Stimulated activated naive B cell treated with anti-CD40 and anti-IgM and Interleukin-4, amounts not matched to agents 10 μg/mL and 1 μg/mL and 100 μg/mL, for 72 hours (primary cell): ENCODE measurements at regions not wholly inside any gene's neighbourhood (a gene's known extent, or its start where the extent isn't known, plus 50 kb on each side); places are given as distances from the start of the nearest gene placed in this dataset.

ENCODE experiments used
- ATAC-seq, 2 donors: fragments of 150-1000 bp; cut with Tn5 transposase; replicated peaks; 2 replicates each; pipeline ENCODE4 v1.10.0; 2021; ENCODE audit warnings: moderate library complexity in 1 of 2
- DNase-seq: peaks from one replicate; pipeline ENCODE4 v3.0.0; 2021
- H3K27ac Mint-ChIP-seq: one replicate; pipeline ENCODE4 v1.8.0; 2022; ENCODE audit warnings: mild to moderate bottlenecking, mixed read lengths
- H3K27me3 Mint-ChIP-seq, 2 donors: one replicate each; pipeline ENCODE4 v1.8.0; 2022; ENCODE audit warnings: mixed read lengths in 2 of 2
- H3K36me3 Mint-ChIP-seq, 2 donors: one replicate each; pipeline ENCODE4 v1.8.0; 2022; ENCODE audit warnings: mixed read lengths in 2 of 2, mild to moderate bottlenecking in 1 of 2
- H3K4me1 Mint-ChIP-seq, 2 donors: one replicate each; pipeline ENCODE4 v1.8.0; 2022; ENCODE audit warnings: mixed read lengths in 2 of 2, mild to moderate bottlenecking in 1 of 2
- H3K4me3 Mint-ChIP-seq, 2 donors: one replicate each; pipeline ENCODE4 v1.8.0; 2022; ENCODE audit warnings: mild to moderate bottlenecking in 2 of 2, mixed read lengths in 2 of 2, moderate library complexity in 1 of 2
- H3K9me3 Mint-ChIP-seq, 2 donors: one replicate each; pipeline ENCODE4 v1.8.0; 2022; ENCODE audit warnings: mixed read lengths in 2 of 2, mild to moderate bottlenecking in 1 of 2

DNA sequence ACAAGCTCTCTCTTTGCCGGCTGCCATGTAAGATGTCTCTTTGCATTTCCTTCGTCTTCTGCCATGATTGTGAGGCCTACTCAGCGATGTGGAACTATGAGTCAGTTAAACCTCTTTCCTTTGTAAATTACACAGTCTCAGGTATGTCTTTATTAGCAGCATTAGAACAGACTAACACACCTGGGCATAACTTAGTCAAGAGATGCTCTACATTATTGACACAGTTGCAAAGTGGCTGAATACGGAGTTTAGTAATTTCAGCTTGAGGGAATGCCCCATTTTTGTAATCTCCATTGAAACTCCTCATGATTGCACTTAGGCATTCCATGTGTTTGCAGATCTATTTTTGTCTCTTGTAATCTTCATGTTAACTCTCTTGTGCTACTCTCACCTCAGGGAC lies 299.5 kb upstream of the HAND2 start:
- no peak for DNase-seq
- no peak overlapping the region for H3K27ac Mint-ChIP-seq
- H3K4me1 Mint-ChIP-seq, result no peaks in the 10 kb centered on the region
- H3K27me3 Mint-ChIP-seq, result no peaks in the 10 kb centered on the region
- no peaks in the 10 kb centered on the region for H3K36me3 Mint-ChIP-seq
- ATAC-seq, result no peak
- peaks cover 0 to 3% of the 10 kb centered on the region in 2 donors for H3K9me3 Mint-ChIP-seq
- H3K4me3 Mint-ChIP-seq, result no peak overlapping the region

DNA sequence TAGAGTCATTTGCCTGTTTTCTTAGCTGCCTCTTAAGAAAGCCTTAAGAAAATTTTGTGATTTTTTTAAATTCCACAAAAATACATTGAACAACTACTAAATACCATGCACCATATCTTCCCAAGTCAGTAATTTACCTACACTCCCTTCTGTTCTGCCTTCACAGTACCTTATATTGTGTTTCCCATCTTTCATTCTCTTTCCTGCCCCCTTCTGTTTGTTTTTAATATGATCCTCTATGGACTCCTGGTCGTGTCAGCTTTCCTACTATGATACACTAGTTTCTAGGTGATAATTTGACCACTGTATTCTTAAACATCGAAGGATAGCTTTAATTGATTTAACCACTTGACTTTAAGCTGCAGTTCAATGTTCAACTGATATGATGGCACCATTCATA lies 297.7 kb upstream of the HAND2 start:
- H3K36me3 Mint-ChIP-seq, result no peaks in the 10 kb centered on the region

DNA sequence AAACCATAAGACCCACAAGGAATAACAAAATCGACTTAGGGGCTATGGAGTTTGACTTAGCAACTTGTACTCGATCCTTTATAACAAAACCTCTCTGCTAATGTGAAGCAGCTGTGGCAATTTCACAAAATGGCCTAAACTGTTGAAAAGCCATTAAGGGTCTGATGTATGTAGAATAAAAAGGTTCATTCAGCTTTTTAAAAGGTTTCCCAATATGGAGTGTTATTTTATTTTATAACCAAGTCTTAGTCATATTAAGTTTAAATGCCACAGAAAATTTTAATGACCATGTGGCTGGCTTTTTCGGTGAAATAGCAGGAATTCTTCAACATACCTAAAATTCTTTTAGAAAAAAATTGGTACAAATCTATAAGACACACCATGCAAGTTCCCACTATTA lies 291.8 kb upstream of the HAND2 start:
- no peak overlapping the region for H3K4me3 Mint-ChIP-seq
- H3K9me3 Mint-ChIP-seq, result no peaks in the 10 kb centered on the region
- ATAC-seq (no peak), DNase-seq (no peak)
- H3K27ac Mint-ChIP-seq, result no peak overlapping the region
- no peaks in the 10 kb centered on the region for H3K36me3 Mint-ChIP-seq
- H3K27me3 Mint-ChIP-seq, result no peaks in the 10 kb centered on the region
- no peaks in the 10 kb centered on the region for H3K4me1 Mint-ChIP-seq

More for the DNA sequence above, 297.7 kb upstream of the HAND2 start:
- Mint-ChIP-seq H3K4me3 (no peak overlapping the region), H3K4me1 (no peaks in the 10 kb centered on the region), H3K27ac (no peak overlapping the region), H3K9me3 (peaks cover 0 to 3% of the 10 kb centered on the region in 2 donors), H3K27me3 (no peaks in the 10 kb centered on the region)
- DNase-seq (no peak), ATAC-seq (no peak)

DNA sequence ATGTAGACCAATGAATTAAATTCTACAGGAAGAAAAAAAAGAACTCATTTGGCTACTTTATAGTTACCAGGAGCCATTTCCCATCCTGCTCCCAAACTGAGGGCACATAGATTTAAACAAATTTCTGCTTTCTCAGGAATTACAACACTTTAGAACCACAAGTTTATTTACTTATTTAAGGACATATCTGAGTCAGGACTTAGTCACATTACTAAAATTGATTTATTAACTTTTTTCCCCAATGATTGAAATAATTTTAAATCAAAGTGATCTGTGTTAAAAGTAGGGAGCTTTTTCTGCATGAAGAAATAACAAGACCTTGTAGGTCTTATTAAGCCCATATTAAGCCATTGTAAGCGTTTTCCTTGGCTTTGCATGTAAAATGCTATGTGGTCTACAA lies 291.0 kb upstream of the HAND2 start:
- no peak for DNase-seq
- H3K27ac Mint-ChIP-seq, result no peak overlapping the region
- no peaks in the 10 kb centered on the region for H3K36me3 Mint-ChIP-seq
- no peak overlapping the region for H3K4me3 Mint-ChIP-seq
- H3K4me1 Mint-ChIP-seq, result no peaks in the 10 kb centered on the region
- no peaks in the 10 kb centered on the region for H3K27me3 Mint-ChIP-seq
- no peak for ATAC-seq
- H3K9me3 Mint-ChIP-seq, result no peaks in the 10 kb centered on the region

DNA sequence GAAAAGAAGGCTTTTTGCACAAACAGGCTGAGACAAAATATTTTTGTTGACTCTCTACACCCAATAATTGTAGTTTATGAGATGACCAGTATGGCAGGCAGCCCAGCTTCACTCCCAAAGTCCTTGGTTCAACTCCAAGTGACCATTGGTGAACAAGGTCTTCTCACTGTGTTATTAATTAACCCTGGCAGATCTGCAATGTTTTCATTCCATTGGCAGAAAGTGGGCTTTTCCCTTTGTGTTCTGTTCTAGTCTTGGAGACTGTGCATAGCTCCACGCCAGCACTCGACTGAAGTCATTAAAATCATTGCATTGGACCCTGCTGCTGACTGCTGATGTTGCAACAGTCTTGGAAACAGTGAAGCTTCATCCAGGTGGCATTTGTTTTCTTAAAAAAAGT lies 277.3 kb upstream of the HAND2 start:
- Mint-ChIP-seq H3K36me3 (no peaks in the 10 kb centered on the region), H3K9me3 (no peaks in the 10 kb centered on the region), H3K4me1 (no peaks in the 10 kb centered on the region), H3K4me3 (no peak overlapping the region), H3K27me3 (no peaks in the 10 kb centered on the region), H3K27ac (no peak overlapping the region)
- ATAC-seq (no peak), DNase-seq (no peak)

DNA sequence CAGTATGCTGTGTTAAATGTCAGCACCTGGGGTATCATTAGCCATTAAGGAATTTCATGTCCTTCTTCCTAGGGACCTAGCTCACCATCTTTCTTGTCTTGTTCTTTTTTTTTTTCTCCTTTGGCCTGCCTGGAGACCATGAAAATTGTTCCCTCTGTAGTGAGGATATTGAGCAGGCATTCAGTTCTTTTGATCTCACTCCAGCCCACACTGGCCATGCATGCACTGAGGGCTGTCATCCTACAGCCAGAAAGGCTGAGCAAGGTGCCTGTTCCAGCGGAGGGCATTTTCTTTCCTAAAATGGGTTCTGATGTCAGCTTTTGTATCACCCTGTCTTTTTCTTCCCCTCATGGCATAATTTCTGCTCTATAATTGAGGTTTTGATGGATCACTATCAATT lies 275.9 kb upstream of the HAND2 start:
- Mint-ChIP-seq H3K27me3 (no peaks in the 10 kb centered on the region), H3K27ac (no peak overlapping the region), H3K9me3 (no peaks in the 10 kb centered on the region), H3K4me3 (no peak overlapping the region), H3K4me1 (no peaks in the 10 kb centered on the region), H3K36me3 (no peaks in the 10 kb centered on the region)
- DNase-seq (no peak), ATAC-seq (no peak)

DNA sequence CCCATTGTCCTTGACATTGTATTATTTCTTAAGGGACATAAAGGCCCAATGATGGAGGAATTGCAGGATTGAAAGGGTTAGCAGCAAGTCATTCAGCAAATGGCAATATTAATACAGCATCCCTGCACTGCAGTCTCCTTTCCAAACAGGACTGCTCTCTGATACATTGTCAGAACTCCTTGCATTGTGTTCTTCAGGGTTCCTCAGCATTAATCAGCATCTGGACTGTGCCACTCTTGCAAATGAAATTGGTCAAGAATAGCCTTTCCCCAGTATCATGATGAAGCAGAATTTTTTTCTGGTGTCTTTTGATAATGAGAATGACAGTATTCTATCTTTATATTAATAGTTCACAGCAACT lies 272.6 kb upstream of the HAND2 start:
- H3K27ac Mint-ChIP-seq, result no peak overlapping the region
- H3K9me3 Mint-ChIP-seq, result no peaks in the 10 kb centered on the region
- no peak for ATAC-seq
- H3K4me3 Mint-ChIP-seq, result no peak overlapping the region
- H3K4me1 Mint-ChIP-seq, result no peaks in the 10 kb centered on the region
- no peaks in the 10 kb centered on the region for H3K27me3 Mint-ChIP-seq
- no peak for DNase-seq
- no peaks in the 10 kb centered on the region for H3K36me3 Mint-ChIP-seq

DNA sequence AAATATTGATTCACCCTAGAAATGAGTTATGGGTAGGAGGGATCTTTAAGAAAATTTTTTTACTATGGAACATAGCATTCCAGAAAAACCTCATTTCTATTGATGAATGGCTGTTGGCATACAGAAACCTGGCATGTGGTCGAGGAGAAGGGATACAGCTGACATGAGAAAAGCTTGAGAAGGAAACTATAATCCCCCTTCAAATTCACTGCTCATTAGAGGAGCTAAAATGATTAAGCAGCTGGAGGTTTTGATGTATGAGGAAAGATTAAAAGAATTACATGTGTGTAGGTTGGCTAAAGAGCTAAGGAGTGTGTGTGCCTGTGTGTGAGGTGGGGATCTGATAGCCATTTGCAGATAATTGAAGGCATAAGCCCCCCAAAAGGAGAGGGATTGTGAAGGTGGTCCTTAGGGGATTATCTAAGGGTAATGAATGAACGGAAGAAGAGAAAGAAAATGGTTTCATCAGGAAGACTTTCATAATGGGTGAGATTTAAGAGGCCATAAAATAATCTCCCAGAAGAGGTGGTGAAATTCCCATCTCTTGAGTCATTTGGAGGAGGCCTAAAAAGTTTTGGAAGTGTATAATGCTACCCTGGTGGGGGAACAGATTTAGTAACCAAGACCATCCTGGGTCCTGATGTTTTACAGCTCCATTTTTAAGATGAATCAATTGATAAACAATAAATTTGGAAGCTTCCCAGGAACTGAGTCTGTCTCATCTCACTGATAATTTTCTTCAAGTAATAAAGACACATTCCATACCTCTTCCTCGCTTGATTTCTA lies 272.0 kb upstream of the HAND2 start:
- H3K4me1 Mint-ChIP-seq, result no peaks in the 10 kb centered on the region
- ATAC-seq, result no peak
- no peak for DNase-seq
- H3K9me3 Mint-ChIP-seq, result no peaks in the 10 kb centered on the region
- no peaks in the 10 kb centered on the region for H3K36me3 Mint-ChIP-seq
- H3K27ac Mint-ChIP-seq, result no peak overlapping the region
- H3K27me3 Mint-ChIP-seq, result no peaks in the 10 kb centered on the region
- H3K4me3 Mint-ChIP-seq, result no peak overlapping the region

DNA sequence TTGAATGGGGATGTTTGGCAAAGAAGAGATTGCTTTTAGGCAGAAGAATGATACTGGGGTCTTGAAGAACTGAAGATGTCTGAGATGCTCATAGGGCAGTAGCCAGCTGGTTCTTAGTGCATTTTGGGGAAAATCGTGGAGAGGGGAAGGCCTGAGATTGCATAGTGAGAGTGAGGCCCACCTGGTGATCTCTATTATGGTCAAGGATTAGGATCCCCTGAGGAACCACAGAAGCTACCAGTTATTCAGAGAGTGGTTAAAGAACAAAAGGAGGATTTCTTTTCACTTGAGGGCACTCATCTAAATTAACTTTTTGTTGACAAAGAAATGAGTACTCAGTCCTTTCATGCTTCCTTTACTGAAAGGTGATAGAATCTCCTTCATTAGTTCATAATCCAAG lies 271.3 kb upstream of the HAND2 start:
- no peak for ATAC-seq
- Mint-ChIP-seq H3K9me3 (no peaks in the 10 kb centered on the region), H3K36me3 (no peaks in the 10 kb centered on the region), H3K27ac (no peak overlapping the region), H3K27me3 (no peaks in the 10 kb centered on the region), H3K4me3 (no peak overlapping the region), H3K4me1 (no peaks in the 10 kb centered on the region)
- no peak for DNase-seq

DNA sequence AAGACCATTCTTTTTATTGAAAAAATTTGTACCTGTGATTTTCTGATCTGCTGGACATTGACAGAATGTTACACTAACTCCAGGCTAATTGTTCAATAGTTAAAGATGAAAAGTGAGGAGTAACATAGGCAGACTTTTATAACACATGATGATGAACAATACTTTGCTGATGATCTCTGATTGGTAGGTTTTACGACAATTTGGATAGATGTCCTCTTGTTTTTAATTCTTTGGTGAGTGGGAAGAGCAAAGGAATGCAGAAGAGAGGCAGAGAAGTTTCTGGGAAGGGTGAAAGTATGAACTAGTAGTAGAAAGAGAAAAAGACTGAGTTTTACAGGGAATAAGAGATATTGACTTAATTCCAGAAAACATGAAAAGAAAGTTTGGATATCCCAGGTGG lies 267.3 kb upstream of the HAND2 start:
- no peak overlapping the region for H3K27ac Mint-ChIP-seq
- ATAC-seq, result no peak
- no peaks in the 10 kb centered on the region for H3K4me1 Mint-ChIP-seq
- no peaks in the 10 kb centered on the region for H3K27me3 Mint-ChIP-seq
- peaks cover 0 to under 1% of the 10 kb centered on the region in 2 donors for H3K9me3 Mint-ChIP-seq
- H3K36me3 Mint-ChIP-seq, result no peaks in the 10 kb centered on the region
- no peak for DNase-seq
- H3K4me3 Mint-ChIP-seq, result no peak overlapping the region

DNA sequence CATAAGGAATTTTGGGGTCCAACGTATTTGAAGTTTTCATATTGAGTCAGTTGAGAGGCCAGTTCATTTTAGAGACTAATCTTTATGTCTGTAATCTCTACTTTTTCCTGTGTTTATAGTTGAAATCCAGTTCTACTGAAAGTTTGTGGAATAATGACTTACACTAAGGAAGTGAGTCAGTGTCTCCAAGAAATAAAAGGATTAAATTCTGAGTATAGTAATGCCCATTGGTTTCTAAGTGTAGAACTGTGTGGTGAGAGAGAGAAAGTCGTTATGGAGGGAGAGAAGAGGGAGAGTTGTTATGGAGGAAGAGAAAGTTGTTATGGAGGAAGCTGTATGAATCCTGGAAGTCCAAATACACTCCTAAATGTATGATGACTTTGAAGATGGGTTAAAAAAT lies 264.6 kb upstream of the HAND2 start:
- no peak overlapping the region for H3K4me3 Mint-ChIP-seq
- DNase-seq (no peak), ATAC-seq (no peak)
- H3K9me3 Mint-ChIP-seq, result peaks cover 0 to 5% of the 10 kb centered on the region in 2 donors
- H3K27me3 Mint-ChIP-seq, result no peaks in the 10 kb centered on the region
- H3K4me1 Mint-ChIP-seq, result no peaks in the 10 kb centered on the region
- no peak overlapping the region for H3K27ac Mint-ChIP-seq
- no peaks in the 10 kb centered on the region for H3K36me3 Mint-ChIP-seq

DNA sequence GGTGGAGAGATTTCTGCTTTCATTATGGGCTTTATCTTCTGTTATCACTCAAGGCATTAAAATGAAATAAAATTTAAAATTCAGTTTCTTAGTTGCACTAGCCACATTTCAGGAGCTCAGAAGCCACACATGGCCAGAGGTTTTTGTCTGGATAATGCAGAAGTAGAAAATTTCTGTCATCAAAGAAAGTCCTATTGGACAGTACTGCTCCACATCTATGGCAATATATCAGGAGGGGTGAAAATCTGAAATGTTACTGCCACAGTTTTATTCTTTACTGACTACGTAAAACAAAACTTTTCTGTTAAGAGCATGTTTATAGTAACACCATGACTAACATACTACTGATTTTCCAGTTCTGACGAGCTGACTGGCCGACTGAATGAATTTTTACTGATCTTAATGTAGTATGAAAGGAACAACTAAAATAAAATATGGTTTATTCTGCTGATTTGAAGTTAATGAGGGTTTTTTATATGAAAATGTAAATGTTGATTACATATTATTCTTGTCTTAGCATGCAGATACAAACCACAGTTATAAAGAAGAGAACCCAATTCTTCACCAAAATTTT lies 264.0 kb upstream of the HAND2 start:
- peaks cover 0 to 5% of the 10 kb centered on the region in 2 donors for H3K9me3 Mint-ChIP-seq
- H3K27ac Mint-ChIP-seq, result no peak overlapping the region
- H3K4me3 Mint-ChIP-seq, result no peak overlapping the region

DNA sequence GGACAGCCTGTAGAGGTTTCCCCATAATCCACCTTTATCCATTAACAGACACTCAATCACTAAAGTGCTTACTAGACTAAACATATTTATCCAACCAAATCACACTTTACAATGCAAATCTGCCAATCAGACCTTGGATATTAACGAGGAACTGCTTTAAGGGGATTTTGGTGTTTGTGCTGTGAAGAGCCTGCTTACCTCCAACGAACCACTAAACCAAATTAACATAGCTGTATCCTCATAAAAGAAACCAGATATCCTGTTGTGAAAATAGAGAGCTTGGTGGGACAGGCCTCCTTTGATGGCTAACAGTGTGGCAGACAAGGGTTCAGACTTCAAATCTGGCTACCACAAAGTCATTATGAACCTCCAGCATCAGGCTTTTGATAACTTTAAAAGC lies 252.6 kb upstream of the HAND2 start:
- no peak for DNase-seq

More for the DNA sequence above, 264.0 kb upstream of the HAND2 start:
- no peaks in the 10 kb centered on the region for H3K4me1 Mint-ChIP-seq
- H3K36me3 Mint-ChIP-seq, result no peaks in the 10 kb centered on the region
- no peak for ATAC-seq
- no peaks in the 10 kb centered on the region for H3K27me3 Mint-ChIP-seq
- DNase-seq, result no peak

DNA sequence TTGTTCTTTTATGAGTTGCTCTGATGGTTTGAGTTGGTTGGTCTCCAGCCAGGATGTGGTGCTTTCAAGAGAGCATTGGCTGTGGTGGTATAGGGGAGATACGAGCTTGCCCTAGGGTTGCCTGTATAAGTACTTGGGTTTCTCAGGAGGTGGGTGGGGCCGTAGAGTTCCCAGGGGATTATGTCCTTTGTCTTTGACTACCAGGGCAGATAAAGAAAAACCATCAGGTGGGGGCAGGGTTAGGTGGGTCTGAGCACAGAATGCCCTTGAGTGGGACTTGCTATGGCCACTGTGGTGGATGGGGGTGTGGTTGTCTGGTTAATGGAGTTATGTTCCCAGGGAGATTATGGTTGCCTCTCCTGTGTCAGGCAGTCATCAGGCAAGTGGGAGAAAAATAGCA lies 247.9 kb upstream of the HAND2 start:
- H3K4me1 Mint-ChIP-seq, result no peaks in the 10 kb centered on the region

More for the DNA sequence above, 252.6 kb upstream of the HAND2 start:
- Mint-ChIP-seq H3K9me3 (peaks cover 0 to 9% of the 10 kb centered on the region in 2 donors), H3K36me3 (no peaks in the 10 kb centered on the region), H3K27me3 (no peaks in the 10 kb centered on the region), H3K27ac (no peak overlapping the region), H3K4me1 (no peaks in the 10 kb centered on the region), H3K4me3 (no peak overlapping the region)
- ATAC-seq, result no peak

DNA sequence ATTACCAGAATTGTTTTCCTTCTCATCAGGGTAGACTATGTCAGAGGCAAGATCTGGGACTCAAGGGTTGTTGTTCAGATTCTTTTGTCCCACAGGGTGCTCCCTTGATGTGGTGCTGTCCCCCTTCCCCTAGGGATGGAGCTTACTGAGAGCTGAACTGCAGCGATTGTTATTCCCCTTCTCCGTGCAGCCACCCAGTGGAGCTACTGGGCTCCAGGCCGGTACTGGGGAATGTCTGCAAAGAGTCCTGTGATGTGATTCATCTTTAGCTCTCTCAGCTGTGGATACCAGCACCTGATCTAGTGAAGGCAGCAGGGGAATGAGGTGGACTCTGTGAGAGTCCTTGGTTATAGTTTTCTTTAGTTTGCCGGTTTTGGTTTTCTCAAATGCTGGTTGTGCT lies 247.4 kb upstream of the HAND2 start:
- no peaks in the 10 kb centered on the region for H3K4me1 Mint-ChIP-seq
- no peak for ATAC-seq

More for the DNA sequence above, 247.9 kb upstream of the HAND2 start:
- DNase-seq (no peak), ATAC-seq (no peak)
- Mint-ChIP-seq H3K36me3 (peaks cover 0 to 4% of the 10 kb centered on the region in 2 donors), H3K9me3 (peaks cover 18 to 22% of the 10 kb centered on the region in 2 donors), H3K27me3 (no peaks in the 10 kb centered on the region), H3K4me3 (no peak overlapping the region), H3K27ac (no peak overlapping the region)

More for the DNA sequence above, 247.4 kb upstream of the HAND2 start:
- no peak for DNase-seq
- no peak overlapping the region for H3K27ac Mint-ChIP-seq
- peaks cover 0 to 4% of the 10 kb centered on the region in 2 donors for H3K36me3 Mint-ChIP-seq
- no peak overlapping the region for H3K4me3 Mint-ChIP-seq
- H3K9me3 Mint-ChIP-seq, result peaks cover 18 to 25% of the 10 kb centered on the region in 2 donors
- H3K27me3 Mint-ChIP-seq, result no peaks in the 10 kb centered on the region
